HCT116 (cell line): ENCODE measurements at regions not wholly inside any gene's neighbourhood (a gene's known extent, or its start where the extent isn't known, plus 50 kb on each side); places are given as distances from the start of the nearest gene placed in this dataset.

Experiments
- ATAC-seq: fragments of 200-7000 bp; cut with Tn5 transposase; 2 replicates; pipeline ENCODE4 v1.9.1; 2020; ENCODE audit warnings: mild to moderate bottlenecking, moderate library complexity
- BruUV-seq: library from RNA; stranded (reverse); fragments of 400-500 nt; replicated peaks from 2 replicates; lab custom pipeline; 2021; lab: Mats Ljungman, UMichigan
- CTCF ChIA-PET: fragments of 300-600 bp; sonication (Branson Sonifier 250); formaldehyde crosslinking; loops from one replicate; lab custom pipeline; 2021; ENCODE audit warnings: antibody characterized with exemption; lab: Charles Lee
- POLR2A ChIA-PET: fragments of 300-600, 350-600 bp; sonication (Branson Sonifier 250); formaldehyde crosslinking; loops from one replicate; lab custom pipeline; 2021; ENCODE audit warnings: antibody characterized with exemption; lab: Charles Lee
- RAD21 ChIA-PET, 2 experiments: fragments of 300-600 bp; sonication (Branson Sonifier 250); formaldehyde crosslinking; loops; one replicate each; lab custom pipeline; 2023; ENCODE audit warnings: low total read pairs in 2 of 2; ENCODE audit not compliant: uncharacterized antibody in 2 of 2, unreplicated experiment in 2 of 2, low non-redundant PET in 1 of 2; lab: Charles Lee
- DNase-seq: peaks from one replicate; pipeline ENCODE4 v3.0.0-alpha.2; 2010; ENCODE audit warnings: low read depth, low spot score
- H2AFZ ChIP-seq: fragments of 200-600 bp; shearing (Covaris generic), sonication (generic); 2 replicates; pipeline ENCODE4 v1.6.1; 2017; ENCODE audit warnings: low read depth, mixed run types, mixed read lengths, antibody characterized with exemption, low read length; ENCODE audit not compliant: poor library complexity, severe bottlenecking
- H3K27ac ChIP-seq: 2 replicates; pipeline ENCODE4 v1.5.1; 2012; ENCODE audit warnings: low read depth, low read length
- H3K27me3 ChIP-seq: fragments of 200-600 bp; sonication (generic); 2 replicates; pipeline ENCODE4 v1.6.1; 2016; ENCODE audit warnings: mixed run types, low read length, mixed read lengths; ENCODE audit not compliant: insufficient read depth
- H3K36me3 ChIP-seq, 2 experiments: fragments of 200-500 bp in 1 of 2; fragments of 200-600 bp in 1 of 2; sonication (Bioruptor generic) in 1 of 2; sonication (generic) in 1 of 2; 2 replicates each; pipeline versions ENCODE4 v1.5.1 to v1.6.1; 2014 to 2016; ENCODE audit warnings: low read length in 2 of 2, inconsistent platforms in 1 of 2, mixed read lengths in 1 of 2, mixed run types in 1 of 2; ENCODE audit not compliant: insufficient read depth in 2 of 2, control insufficient read depth in 1 of 2
- H3K4me1 ChIP-seq, 2 experiments: fragments of 200-600 bp in 1 of 2; sonication (generic) in 1 of 2; 2 replicates each; pipeline versions ENCODE4 v1.5.1 to v1.6.1; 2012 to 2017; ENCODE audit warnings: low read length in 2 of 2, inconsistent platforms in 1 of 2, mild to moderate bottlenecking in 1 of 2, mixed read lengths in 1 of 2, mixed run types in 1 of 2, moderate library complexity in 1 of 2; ENCODE audit not compliant: insufficient read depth in 2 of 2, control insufficient read depth in 1 of 2
- H3K4me2 ChIP-seq: fragments of 200-600 bp; sonication (generic); 2 replicates; pipeline ENCODE4 v1.6.1; 2017; ENCODE audit warnings: mixed run types, low read length, mixed read lengths
- H3K4me3 ChIP-seq, 2 experiments: fragments of 200-600 bp in 1 of 2; sonication (generic) in 1 of 2; replicated peaks in 1 of 2; 2 replicates each; pipeline ENCODE4 v1.5.1; 2011 to 2016; ENCODE audit warnings: low read length in 2 of 2, control low read depth in 1 of 2, low read depth in 1 of 2, mild to moderate bottlenecking in 1 of 2, mixed read lengths in 1 of 2, mixed run types in 1 of 2
- H3K79me2 ChIP-seq: fragments of 200-600 bp; sonication (generic); 2 replicates; pipeline ENCODE4 v1.6.1; 2017; ENCODE audit warnings: mild to moderate bottlenecking, mixed run types, low read length, moderate library complexity, mixed read lengths; ENCODE audit not compliant: insufficient read depth
- H3K9ac ChIP-seq: fragments of 200-600 bp; sonication (generic); 2 replicates; pipeline ENCODE4 v1.6.1; 2016; ENCODE audit warnings: low read length, mixed read lengths
- H3K9me2 ChIP-seq: fragments of 200-600 bp; sonication (generic), shearing (Covaris generic); 2 replicates; pipeline ENCODE4 v1.6.1; 2017; ENCODE audit warnings: mixed run types, mild to moderate bottlenecking, moderate library complexity; ENCODE audit not compliant: insufficient read depth
- H3K9me3 ChIP-seq, 2 experiments: fragments of 200-500 bp in 1 of 2; fragments of 200-600 bp in 1 of 2; sonication (Bioruptor generic) in 1 of 2; sonication (generic) in 1 of 2; 2 replicates each; pipeline ENCODE4 v1.6.1; 2014 to 2017; ENCODE audit warnings: low read length in 2 of 2, mixed read lengths in 2 of 2, inconsistent platforms in 1 of 2, low read depth in 1 of 2, mild to moderate bottlenecking in 1 of 2, mixed run types in 1 of 2, moderate library complexity in 1 of 2; ENCODE audit not compliant: control insufficient read depth in 1 of 2, insufficient read depth in 1 of 2
- H4K20me1 ChIP-seq: fragments of 200-600 bp; sonication (generic), shearing (Covaris generic); 2 replicates; pipeline ENCODE4 v1.6.1; 2017; ENCODE audit warnings: mixed run types, mild to moderate bottlenecking, moderate library complexity; ENCODE audit not compliant: insufficient read depth
- ELF1 ChIP-seq: IDR thresholded peaks from 2 replicates; pipeline ENCODE4 v1.6.1; 2012; ENCODE audit warnings: low read depth, borderline replicate concordance
- EZH2 ChIP-seq: fragments of 200-600 bp; sonication (generic); IDR thresholded peaks from 2 replicates; pipeline ENCODE4 v1.6.1; 2017; ENCODE audit warnings: antibody characterized with exemption, mixed run types
- EZH2phosphoT487 ChIP-seq: fragments of 200-600 bp; IDR thresholded peaks from 2 replicates; pipeline ENCODE4 v1.6.1; 2018; ENCODE audit warnings: antibody characterized with exemption, borderline replicate concordance
- FOSL1 ChIP-seq: IDR thresholded peaks from 2 replicates; pipeline ENCODE4 v1.6.1; 2012; ENCODE audit warnings: low read depth
- POLR2A ChIP-seq: IDR thresholded peaks from 2 replicates; pipeline ENCODE4 v1.7.0; 2011; ENCODE audit warnings: borderline replicate concordance; ENCODE audit not compliant: insufficient read depth, insufficient read length; ENCODE audit errors: extremely low read depth
- POLR2AphosphoS5 ChIP-seq: IDR thresholded peaks from 2 replicates; pipeline ENCODE4 v1.6.1; 2011; ENCODE audit warnings: mild to moderate bottlenecking, low read depth, low read length, moderate library complexity
- SP1 ChIP-seq: IDR thresholded peaks from 2 replicates; pipeline ENCODE4 v1.6.1; 2012; ENCODE audit warnings: low read depth
- SRF ChIP-seq: IDR thresholded peaks from 2 replicates; pipeline ENCODE4 v1.6.1; 2012; ENCODE audit warnings: low read depth
- TCF7L2 ChIP-seq: IDR thresholded peaks from 2 replicates; pipeline ENCODE4 v1.7.0; 2011; ENCODE audit warnings: borderline replicate concordance, inconsistent platforms; ENCODE audit not compliant: insufficient read depth, insufficient read length; ENCODE audit errors: extremely low read depth
- ZFX ChIP-seq: fragments of 450-650 bp; IDR thresholded peaks from 2 replicates; pipeline ENCODE4 v1.6.1; 2017
- ZNF274 ChIP-seq: fragments of 200-500 bp; sonication (Bioruptor generic); IDR thresholded peaks from 2 replicates; pipeline ENCODE4 v1.6.1; 2014; ENCODE audit warnings: mild to moderate bottlenecking, low read depth, low read length, inconsistent platforms
- intact Hi-C: fragments of 100-400 bp; cut with micrococcal nuclease; formaldehyde crosslinking; loops from 2 replicates; pipeline ENCODE4 v1.10.0; 2022
- TF ChIP-seq, protein P1 (sequence below): IDR thresholded peaks from 2 replicates; pipeline ENCODE4 v1.6.1; 2012
- TF ChIP-seq, protein P2 (sequence below): IDR thresholded peaks from 2 replicates; pipeline ENCODE4 v1.6.1; 2011; ENCODE audit warnings: mild to moderate bottlenecking, low read length, moderate library complexity; ENCODE audit not compliant: insufficient replicate concordance; ENCODE audit errors: extremely low read depth
- TF ChIP-seq, protein P3 (sequence below): IDR thresholded peaks from 2 replicates; pipeline ENCODE4 v1.6.1; 2012

DNA sequence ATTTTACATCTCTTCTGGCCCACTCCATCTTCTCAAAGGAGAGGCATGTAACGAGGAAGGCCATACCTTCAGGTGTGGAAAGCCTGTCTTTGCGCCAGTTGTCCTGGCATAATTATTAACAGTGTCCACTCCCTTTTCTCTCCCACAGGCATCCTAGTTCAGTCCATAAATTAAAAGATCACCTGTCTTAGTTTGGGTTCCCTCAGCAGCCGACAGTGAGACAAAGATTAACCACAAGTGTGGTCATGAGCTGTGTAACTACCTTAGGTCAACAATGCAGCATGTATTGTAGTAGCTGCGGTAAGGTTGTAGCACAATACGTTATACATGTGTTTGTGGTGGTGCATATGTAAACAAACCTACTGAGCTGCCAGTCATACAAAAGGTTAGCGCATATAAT lies 103.3 kb upstream of the GALNT15 start:
- no peaks in the 10 kb centered on the region for H4K20me1 ChIP-seq
- TF ChIP-seq SP1 = no peak
- no peak for TF ChIP-seq POLR2A
- TF ChIP-seq, protein P1, sequence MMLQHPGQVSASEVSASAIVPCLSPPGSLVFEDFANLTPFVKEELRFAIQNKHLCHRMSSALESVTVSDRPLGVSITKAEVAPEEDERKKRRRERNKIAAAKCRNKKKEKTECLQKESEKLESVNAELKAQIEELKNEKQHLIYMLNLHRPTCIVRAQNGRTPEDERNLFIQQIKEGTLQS = no peak
- TF ChIP-seq, protein P2, sequence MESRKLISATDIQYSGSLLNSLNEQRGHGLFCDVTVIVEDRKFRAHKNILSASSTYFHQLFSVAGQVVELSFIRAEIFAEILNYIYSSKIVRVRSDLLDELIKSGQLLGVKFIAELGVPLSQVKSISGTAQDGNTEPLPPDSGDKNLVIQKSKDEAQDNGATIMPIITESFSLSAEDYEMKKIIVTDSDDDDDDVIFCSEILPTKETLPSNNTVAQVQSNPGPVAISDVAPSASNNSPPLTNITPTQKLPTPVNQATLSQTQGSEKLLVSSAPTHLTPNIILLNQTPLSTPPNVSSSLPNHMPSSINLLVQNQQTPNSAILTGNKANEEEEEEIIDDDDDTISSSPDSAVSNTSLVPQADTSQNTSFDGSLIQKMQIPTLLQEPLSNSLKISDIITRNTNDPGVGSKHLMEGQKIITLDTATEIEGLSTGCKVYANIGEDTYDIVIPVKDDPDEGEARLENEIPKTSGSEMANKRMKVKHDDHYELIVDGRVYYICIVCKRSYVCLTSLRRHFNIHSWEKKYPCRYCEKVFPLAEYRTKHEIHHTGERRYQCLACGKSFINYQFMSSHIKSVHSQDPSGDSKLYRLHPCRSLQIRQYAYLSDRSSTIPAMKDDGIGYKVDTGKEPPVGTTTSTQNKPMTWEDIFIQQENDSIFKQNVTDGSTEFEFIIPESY = no peak
- no peak for TF ChIP-seq EZH2phosphoT487
- no peak for TF ChIP-seq ZFX
- no peak for TF ChIP-seq ZNF274
- TF ChIP-seq TCF7L2 = no peak
- TF ChIP-seq ELF1 = no peak
- no peak for TF ChIP-seq SRF
- TF ChIP-seq POLR2AphosphoS5 = no peak
- TF ChIP-seq, protein P3, sequence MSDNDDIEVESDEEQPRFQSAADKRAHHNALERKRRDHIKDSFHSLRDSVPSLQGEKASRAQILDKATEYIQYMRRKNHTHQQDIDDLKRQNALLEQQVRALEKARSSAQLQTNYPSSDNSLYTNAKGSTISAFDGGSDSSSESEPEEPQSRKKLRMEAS = no peak
- no peak for TF ChIP-seq FOSL1
- no peak for TF ChIP-seq EZH2
- no TSS peak for BruUV-seq
- H3K4me2 ChIP-seq = no peak overlapping the region
- H3K27me3 ChIP-seq = no peaks in the 10 kb centered on the region
- ATAC-seq = no peak
- no peaks in the 10 kb centered on the region for H3K9me2 ChIP-seq
- no peak overlapping the region for H3K4me3 ChIP-seq
- intact Hi-C loops = no loop called here
- no peak for DNase-seq
- POLR2A ChIA-PET = no interaction called here
- RAD21 ChIA-PET = no interaction called here
- H3K27ac ChIP-seq = no peak overlapping the region
- no peaks in the 10 kb centered on the region for H3K36me3 ChIP-seq
- CTCF ChIA-PET = no interaction called here
- no peak overlapping the region for H2AFZ ChIP-seq
- no peaks in the 10 kb centered on the region for H3K9me3 ChIP-seq
- no peaks in the 10 kb centered on the region for H3K79me2 ChIP-seq
- H3K4me1 ChIP-seq = peaks cover 18 to 23% of the 10 kb centered on the region in 2 experiments
- no peak overlapping the region for H3K9ac ChIP-seq
